Ectodermal cell (in vitro differentiated cells): ENCODE measurements at regions not wholly inside any gene's neighbourhood (a gene's known extent, or its start where the extent isn't known, plus 50 kb on each side); places are given as distances from the start of the nearest gene placed in this dataset.
A peak's percentile ranks its signal among the peaks of the same experiment; 100 is the strongest.
"Not testable (repeated sequence)": the region's sequence is repeated elsewhere in the genome, so short reads cannot be mapped to it uniquely, and the experiment has no call there.

Experiments used
- H3K27ac ChIP-seq: 2 replicates; pipeline ENCODE4 v1.7.0; 2013; ENCODE audit warnings: mild to moderate bottlenecking, low read depth, low read length; ENCODE audit not compliant: insufficient read depth, poor library complexity, severe bottlenecking
- H3K27me3 ChIP-seq: 2 replicates; pipeline ENCODE4 v1.7.0; 2013; ENCODE audit warnings: mild to moderate bottlenecking, low read length; ENCODE audit not compliant: insufficient read depth, control insufficient read depth, poor library complexity, severe bottlenecking
- H3K36me3 ChIP-seq: one replicate; pipeline ENCODE4 v1.7.0; 2013; ENCODE audit warnings: low read length; ENCODE audit not compliant: control insufficient read depth, insufficient read depth
- H3K4me1 ChIP-seq: one replicate; pipeline ENCODE4 v1.7.0; 2013; ENCODE audit warnings: low read length; ENCODE audit not compliant: control insufficient read depth, insufficient read depth
- H3K4me3 ChIP-seq: 2 replicates; pipeline ENCODE4 v1.7.0; 2013; ENCODE audit warnings: low read depth, low read length, control low read depth; ENCODE audit not compliant: insufficient read depth
- H3K9me3 ChIP-seq: 2 replicates; pipeline ENCODE4 v1.7.0; 2013; ENCODE audit warnings: mild to moderate bottlenecking, low read length, moderate library complexity; ENCODE audit not compliant: control insufficient read depth
- WGBS, 2 experiments: methylation state at CpG; one replicate each; pipeline ENCODE4 v1.1.7; 2013; ENCODE audit warnings: missing lambda C conversion rate in 2 of 2; 5-methylcytosine and 5-hydroxymethylcytosine counted together

GRCh38 chr6:112502351-112503090 is 155.4 kb downstream of the RFPL4B start:
- no peaks in the 10 kb centered on the region for H3K9me3 ChIP-seq

DNA sequence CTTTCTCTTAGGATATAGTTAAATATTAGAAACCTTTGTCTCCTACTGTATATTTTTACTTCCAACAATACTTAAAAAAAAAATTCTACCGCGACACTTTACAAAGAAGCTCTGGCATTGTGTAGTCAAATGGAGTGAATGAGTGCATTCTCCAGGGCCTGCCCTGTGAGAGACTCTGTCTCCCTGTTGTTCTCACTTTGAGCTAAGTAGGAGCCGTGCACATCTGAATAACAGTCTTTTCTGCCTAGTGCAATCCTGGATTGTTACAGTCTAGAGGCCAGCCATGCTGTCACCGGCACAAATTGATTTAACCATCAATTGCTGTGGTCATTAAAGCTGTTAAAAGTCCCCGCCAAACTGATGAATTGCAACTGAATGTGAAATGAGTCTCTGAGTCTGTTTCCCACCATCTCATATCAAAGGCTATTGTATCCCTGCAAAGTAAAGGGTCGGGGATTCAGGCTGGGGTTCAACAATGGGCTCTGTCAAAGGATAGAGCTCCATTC is 156.0 kb downstream of the RFPL4B start:
- 2 to 12% methylated on average over 4 to 6 of the region's 6 CpGs for WGBS, 2 experiments

More at GRCh38 chr6:112502351-112503090, 155.4 kb downstream of the RFPL4B start:
- Histone ChIP-seq H3K4me3 (no peak overlapping the region), H3K27me3 (no peaks in the 10 kb centered on the region), H3K36me3 (no peaks in the 10 kb centered on the region), H3K27ac (peak overlapping the region; percentile 87), H3K4me1 (peaks cover 39% of the 10 kb centered on the region)
- 75 to 91% methylated on average over 2 to 5 of the region's 7 CpGs for WGBS, 2 experiments

DNA sequence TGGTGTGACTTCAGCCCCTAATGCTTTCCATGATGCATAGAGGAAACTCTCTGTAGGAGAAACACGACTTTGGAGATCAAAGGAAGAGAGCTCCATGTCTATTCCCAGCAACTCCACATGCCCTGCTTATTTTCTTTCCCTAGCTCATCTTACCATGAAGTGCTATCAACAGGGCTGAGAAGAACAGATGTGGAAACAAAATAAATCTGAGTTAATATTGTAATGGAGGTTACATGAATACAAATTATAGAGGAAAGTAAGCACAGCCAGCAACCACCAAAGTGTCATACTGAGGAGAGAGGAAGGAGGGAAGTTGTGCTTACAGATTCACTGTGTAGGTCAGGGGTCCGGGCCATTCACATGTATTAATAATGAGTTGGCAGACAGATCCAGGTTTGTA is 157.5 kb downstream of the RFPL4B start:
- Histone ChIP-seq H3K4me1 (peaks cover 39% of the 10 kb centered on the region), H3K9me3 (no peaks in the 10 kb centered on the region), H3K36me3 (no peaks in the 10 kb centered on the region), H3K27me3 (no peaks in the 10 kb centered on the region), H3K27ac (peak overlapping the region; percentile 73), H3K4me3 (no peak overlapping the region)
- WGBS, 2 experiments = 60 to 63% methylated on average over 2 of the region's 2 CpGs

More for the DNA sequence above, 156.0 kb downstream of the RFPL4B start:
- Histone ChIP-seq H3K27ac (peak overlapping the region; percentile 87), H3K36me3 (no peaks in the 10 kb centered on the region), H3K27me3 (no peaks in the 10 kb centered on the region), H3K4me1 (peaks cover 39% of the 10 kb centered on the region), H3K9me3 (no peaks in the 10 kb centered on the region), H3K4me3 (no peak overlapping the region)

DNA sequence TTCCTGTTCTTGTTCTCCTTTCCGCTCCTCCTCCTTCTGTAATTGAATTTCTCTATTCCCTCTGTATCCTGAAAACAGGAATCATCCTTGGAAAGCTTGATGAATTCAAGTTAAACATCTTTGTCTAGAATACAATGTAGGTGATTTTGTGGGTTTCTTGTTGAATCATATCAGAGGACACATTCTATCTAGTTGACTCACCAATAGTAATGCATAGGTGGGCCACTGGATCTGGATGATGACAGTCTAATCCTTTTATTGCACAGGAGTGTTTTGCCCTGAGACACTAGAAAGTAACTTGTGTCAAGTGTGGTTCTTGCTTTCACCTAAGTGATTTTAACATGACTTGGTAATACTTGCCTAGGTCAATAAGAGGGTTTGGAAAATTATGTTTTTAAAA is 164.3 kb downstream of the RFPL4B start:
- 91 to 100% methylated on average over 1 of the region's 1 CpG for WGBS, 2 experiments
- Histone ChIP-seq H3K4me1 (no peaks in the 10 kb centered on the region), H3K27ac (no peak overlapping the region), H3K4me3 (no peak overlapping the region), H3K27me3 (no peaks in the 10 kb centered on the region), H3K36me3 (no peaks in the 10 kb centered on the region), H3K9me3 (no peaks in the 10 kb centered on the region)

DNA sequence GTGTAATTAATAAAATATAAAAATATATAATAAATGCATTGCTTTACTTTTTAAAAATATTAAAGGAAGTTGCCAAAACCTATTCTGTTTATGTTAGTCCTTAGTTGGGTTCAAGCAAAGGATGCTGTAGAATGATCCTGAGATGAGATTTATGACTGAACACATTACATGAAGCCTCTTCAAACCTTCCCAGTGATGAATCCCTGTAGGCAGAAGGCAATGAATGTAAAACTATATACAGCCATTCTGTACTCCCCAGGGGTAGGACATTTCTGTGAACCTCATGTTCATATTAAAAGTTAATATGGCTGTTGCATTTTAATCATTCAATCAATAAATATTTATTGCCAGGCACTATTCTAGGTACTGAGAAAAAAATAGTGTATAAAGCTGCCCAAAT is 166.0 kb downstream of the RFPL4B start:
- Histone ChIP-seq H3K9me3 (no peaks in the 10 kb centered on the region), H3K4me1 (no peaks in the 10 kb centered on the region), H3K27me3 (no peaks in the 10 kb centered on the region), H3K27ac (no peak overlapping the region), H3K36me3 (no peaks in the 10 kb centered on the region), H3K4me3 (no peak overlapping the region)

DNA sequence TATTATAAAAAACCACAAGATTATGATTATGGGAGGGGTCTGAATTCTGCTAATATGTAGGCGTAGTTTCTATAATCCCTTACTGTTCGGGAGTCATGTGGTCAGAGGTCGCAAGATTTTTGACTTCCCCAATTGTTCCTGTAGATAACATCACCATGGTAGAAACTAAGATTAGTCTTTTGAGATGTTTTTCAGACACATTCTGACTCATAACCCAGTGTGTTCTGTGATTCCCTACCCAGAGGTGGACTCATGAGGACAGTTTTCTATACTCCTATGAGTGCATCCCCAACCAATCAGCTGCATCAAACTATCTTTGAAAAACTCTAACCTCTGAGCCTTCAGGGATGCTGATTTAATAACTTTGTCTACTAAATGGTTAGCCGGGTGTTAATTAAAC is 175.5 kb downstream of the RFPL4B start:
- H3K27me3 ChIP-seq = no peaks in the 10 kb centered on the region

GRCh38 chr6:112524071-112524470 is 176.9 kb downstream of the RFPL4B start:
- no peak overlapping the region for H3K4me3 ChIP-seq
- WGBS, 2 experiments = 25 to 29% methylated on average over 1 to 2 of the region's 2 CpGs
- H3K27me3 ChIP-seq = no peaks in the 10 kb centered on the region
- no peaks in the 10 kb centered on the region for H3K9me3 ChIP-seq
- no peaks in the 10 kb centered on the region for H3K4me1 ChIP-seq
- no peak overlapping the region for H3K27ac ChIP-seq
- H3K36me3 ChIP-seq = no peaks in the 10 kb centered on the region

More for the DNA sequence above, 175.5 kb downstream of the RFPL4B start:
- Histone ChIP-seq H3K27ac (no peak overlapping the region), H3K4me3 (no peak overlapping the region), H3K36me3 (no peaks in the 10 kb centered on the region), H3K4me1 (no peaks in the 10 kb centered on the region), H3K9me3 (no peaks in the 10 kb centered on the region)
- WGBS, 2 experiments = 92 to 97% methylated on average over 4 of the region's 4 CpGs

- Histone ChIP-seq H3K4me3 (no peak overlapping the region), H3K27me3 (no peaks in the 10 kb centered on the region), H3K27ac (no peak overlapping the region), H3K36me3 (no peaks in the 10 kb centered on the region), H3K4me1 (no peaks in the 10 kb centered on the region), H3K9me3 (no peaks in the 10 kb centered on the region)
- no CpG with 5 or more reads among the region's 1 CpG for WGBS, 2 experiments
Observed at GRCh38 chr6:112525749-112526148, 178.6 kb downstream of the RFPL4B start.

GRCh38 chr6:112526594-112526993 is 179.5 kb downstream of the RFPL4B start:
- no peaks in the 10 kb centered on the region for H3K4me1 ChIP-seq
- no peaks in the 10 kb centered on the region for H3K9me3 ChIP-seq
- H3K27ac ChIP-seq = no peak overlapping the region
- H3K27me3 ChIP-seq = no peaks in the 10 kb centered on the region
- 90 to 93% methylated on average over 6 of the region's 6 CpGs for WGBS, 2 experiments
- H3K4me3 ChIP-seq = no peak overlapping the region
- H3K36me3 ChIP-seq = no peaks in the 10 kb centered on the region

DNA sequence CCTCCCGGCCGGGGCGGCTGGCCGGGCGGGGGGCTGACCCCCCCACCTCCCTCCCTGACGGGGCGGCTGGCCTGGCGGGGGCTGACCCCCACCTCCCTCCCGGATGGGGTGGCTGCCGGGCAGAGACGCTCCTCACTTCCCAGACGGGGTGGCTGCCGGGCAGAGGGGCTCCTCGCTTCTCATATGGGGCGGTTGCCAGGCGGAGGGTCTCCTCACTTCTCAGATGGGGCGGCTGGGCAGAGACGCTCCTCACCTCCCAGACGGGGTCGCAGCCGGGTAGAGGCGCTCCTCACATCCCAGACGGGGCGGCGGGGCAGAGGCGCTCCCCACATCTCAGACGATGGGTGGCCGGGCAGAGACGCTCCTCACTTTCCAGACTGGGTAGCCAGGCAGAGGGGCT is 181.2 kb downstream of the RFPL4B start:
- not testable (repeated sequence) for H3K9me3 ChIP-seq, H3K4me1 ChIP-seq, H3K36me3 ChIP-seq, H3K4me3 ChIP-seq, H3K27me3 ChIP-seq, H3K27ac ChIP-seq
- 90 to 94% methylated on average over 27 to 29 of the region's 29 CpGs for WGBS, 2 experiments
